CMK (cell line): ENCODE measurements at regions not wholly inside any gene's neighbourhood (a gene's known extent, or its start where the extent isn't known, plus 50 kb on each side); places are given as distances from the start of the nearest gene placed in this dataset.

Experiments used
- DNase-seq: peaks from one replicate; pipeline ENCODE4 v3.0.0-alpha.2; 2010; ENCODE audit warnings: low read depth

GRCh38 chr16:66137853-66138252 is 228.6 kb upstream of the CDH5 start:
- DNase-seq, result no peak

GRCh38 chr16:66136841-66137240 is 229.7 kb upstream of the CDH5 start:
- DNase-seq, result no peak

- no peak for DNase-seq
Observed at GRCh38 chr16:66135838-66136237, 230.7 kb upstream of the CDH5 start.

- no peak for DNase-seq
Observed at GRCh38 chr16:66135421-66135831, 231.1 kb upstream of the CDH5 start.

- no peak for DNase-seq
Observed at GRCh38 chr16:66134875-66135274, 231.6 kb upstream of the CDH5 start.

- no peak for DNase-seq
Observed at GRCh38 chr16:66133643-66134338, 232.7 kb upstream of the CDH5 start.

GRCh38 chr16:66131895-66132294 is 234.6 kb upstream of the CDH5 start:
- no peak for DNase-seq

GRCh38 chr16:66131156-66131807 is 235.2 kb upstream of the CDH5 start:
- no peak for DNase-seq

GRCh38 chr16:66130296-66130905 is 236.1 kb upstream of the CDH5 start:
- no peak for DNase-seq

GRCh38 chr16:66129196-66129595 is 237.3 kb upstream of the CDH5 start:
- DNase-seq, result no peak

- DNase-seq, result no peak
Observed at GRCh38 chr16:66128371-66128770, 238.1 kb upstream of the CDH5 start.

- DNase-seq, result no peak
Observed at GRCh38 chr16:66127459-66128370, 238.8 kb upstream of the CDH5 start.

GRCh38 chr16:66121466-66121865 is 245.0 kb upstream of the CDH5 start:
- no peak for DNase-seq

GRCh38 chr16:66120656-66121055 is 245.8 kb upstream of the CDH5 start:
- no peak for DNase-seq

- no peak for DNase-seq
Observed at GRCh38 chr16:66116163-66117002, 250.1 kb upstream of the CDH5 start.

GRCh38 chr16:66115373-66115772 is 251.1 kb upstream of the CDH5 start:
- DNase-seq, result no peak

- DNase-seq, result no peak
Observed at GRCh38 chr16:66113223-66113622, 253.3 kb upstream of the CDH5 start.

GRCh38 chr16:66109677-66110076 is 256.8 kb upstream of the CDH5 start:
- no peak for DNase-seq

GRCh38 chr16:66107661-66108060 is 258.8 kb upstream of the CDH5 start:
- DNase-seq, result no peak

GRCh38 chr16:66103211-66103610 is 263.3 kb upstream of the CDH5 start:
- no peak for DNase-seq

- no peak for DNase-seq
Observed at GRCh38 chr16:66099306-66099705, 267.2 kb upstream of the CDH5 start.
